Retinal pigment epithelial cell (primary cell): ENCODE measurements at regions not wholly inside any gene's neighbourhood (a gene's known extent, or its start where the extent isn't known, plus 50 kb on each side); places are given as distances from the start of the nearest gene placed in this dataset.

Source experiments
- DNase-seq: peaks from one replicate; pipeline ENCODE4 v3.0.0-alpha.2; 2010; ENCODE audit warnings: low read depth
- H3K4me3 ChIP-seq: 2 replicates; pipeline ENCODE4 v1.5.1; 2011; ENCODE audit warnings: mild to moderate bottlenecking, low read length, control low read depth, moderate library complexity
- CTCF ChIP-seq: conservative IDR thresholded peaks from 2 replicates; pipeline ENCODE4 v1.5.1; 2011; ENCODE audit warnings: low read depth, low read length, control low read depth, inconsistent platforms

- TF ChIP-seq CTCF: no peak
Measured at GRCh38 chr19:29089315-29089870, 123.6 kb downstream of the UQCRFS1 start.

GRCh38 chr19:29088761-29089160 lies 124.2 kb downstream of the UQCRFS1 start:
- no peak overlapping the region for H3K4me3 ChIP-seq
- no peak for DNase-seq
- no peak for TF ChIP-seq CTCF

More at GRCh38 chr19:29089315-29089870, 123.6 kb downstream of the UQCRFS1 start:
- H3K4me3 ChIP-seq: no peak overlapping the region
- DNase-seq: no peak

- H3K4me3 ChIP-seq: no peak overlapping the region
- no peak for TF ChIP-seq CTCF
- no peak for DNase-seq
Measured at GRCh38 chr19:29086646-29087045, 126.3 kb downstream of the UQCRFS1 start.

GRCh38 chr19:29086182-29086581 lies 126.8 kb downstream of the UQCRFS1 start:
- no peak for TF ChIP-seq CTCF
- H3K4me3 ChIP-seq: no peak overlapping the region

GRCh38 chr19:29085630-29086029 lies 127.3 kb downstream of the UQCRFS1 start:
- H3K4me3 ChIP-seq: no peak overlapping the region
- no peak for DNase-seq
- TF ChIP-seq CTCF: no peak

More at GRCh38 chr19:29086182-29086581, 126.8 kb downstream of the UQCRFS1 start:
- no peak for DNase-seq

- no peak for TF ChIP-seq CTCF
- no peak overlapping the region for H3K4me3 ChIP-seq
- DNase-seq: no peak
Measured at GRCh38 chr19:29085206-29085605, 127.7 kb downstream of the UQCRFS1 start.

- DNase-seq: no peak
- TF ChIP-seq CTCF: no peak
- no peak overlapping the region for H3K4me3 ChIP-seq
Measured at GRCh38 chr19:29084266-29084665, 128.7 kb downstream of the UQCRFS1 start.
